ENCODE measurements at regions not wholly inside any gene's neighbourhood (a gene's known extent, or its start where the extent isn't known, plus 50 kb on each side); places are given as distances from the start of the nearest gene placed in this dataset.

DNA sequence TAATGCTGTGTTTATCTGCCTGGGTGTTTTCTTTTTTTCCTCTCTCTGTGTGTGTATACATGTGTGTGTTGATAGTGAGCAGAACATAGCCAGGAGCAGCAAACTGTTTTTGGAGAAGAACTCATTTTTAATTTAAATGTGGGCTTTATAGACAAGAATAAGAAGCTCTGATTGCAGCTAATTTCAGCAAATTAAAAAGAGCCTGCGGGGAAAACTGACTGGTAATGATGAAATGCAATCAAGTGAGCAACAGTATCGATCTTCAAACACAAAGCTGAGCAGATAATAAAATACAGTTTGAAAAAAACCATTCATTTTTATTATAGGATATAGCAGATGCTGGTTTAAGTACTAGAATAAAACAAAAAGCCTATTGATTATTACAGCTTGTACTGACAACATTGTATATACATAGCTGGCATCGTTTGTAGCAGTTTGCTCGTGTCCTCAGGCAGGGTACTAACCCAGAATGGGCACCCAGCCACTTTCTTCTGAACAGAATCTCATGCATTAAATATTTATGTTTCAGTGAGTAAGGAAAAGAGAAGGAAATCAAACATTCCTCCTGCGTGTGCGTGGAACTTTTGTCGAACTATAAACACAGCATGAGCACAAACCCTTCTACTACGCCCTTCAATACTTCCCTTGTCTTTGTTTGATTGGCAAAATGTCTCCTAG, 73.5 kb upstream of the ZFP42 start:
- DNase-seq (ENCODE audit: low read depth), result no peak

- DNase-seq (ENCODE audit: low read depth), result no peak
Observed at GRCh38 chr4:187929024-187929423, 66.5 kb upstream of the ZFP42 start.

- DNase-seq (ENCODE audit: low read depth), result no peak
Observed at GRCh38 chr4:187934766-187935165, 60.8 kb upstream of the ZFP42 start.

DNA sequence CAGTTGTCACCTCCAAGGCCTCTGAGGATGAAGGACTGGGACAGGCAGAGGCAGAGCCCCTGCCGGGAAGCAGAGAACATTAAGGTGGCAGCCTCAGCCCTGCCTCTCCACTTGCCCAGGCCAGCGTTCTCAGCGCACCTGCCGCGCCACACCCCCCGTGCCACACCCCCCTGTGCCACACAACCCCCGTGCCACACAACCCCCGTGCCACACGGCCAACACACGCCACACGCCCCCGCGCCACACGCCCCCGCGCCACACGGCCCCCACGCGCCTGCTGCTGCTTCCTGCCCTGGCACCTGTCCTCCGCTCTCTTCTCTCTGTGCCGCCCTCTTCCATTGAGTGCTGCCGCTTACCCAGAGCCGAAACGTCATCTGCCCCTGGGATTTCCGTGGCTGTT, 58.0 kb upstream of the ZFP42 start:
- no peak for DNase-seq (ENCODE audit: low read depth)

- DNase-seq (ENCODE audit: low read depth), result no peak
Observed at GRCh38 chr4:187940299-187940698, 55.3 kb upstream of the ZFP42 start.

GRCh38 chr4:187942968-187943367, 52.6 kb upstream of the ZFP42 start:
- no peak for DNase-seq (ENCODE audit: low read depth)

DNA sequence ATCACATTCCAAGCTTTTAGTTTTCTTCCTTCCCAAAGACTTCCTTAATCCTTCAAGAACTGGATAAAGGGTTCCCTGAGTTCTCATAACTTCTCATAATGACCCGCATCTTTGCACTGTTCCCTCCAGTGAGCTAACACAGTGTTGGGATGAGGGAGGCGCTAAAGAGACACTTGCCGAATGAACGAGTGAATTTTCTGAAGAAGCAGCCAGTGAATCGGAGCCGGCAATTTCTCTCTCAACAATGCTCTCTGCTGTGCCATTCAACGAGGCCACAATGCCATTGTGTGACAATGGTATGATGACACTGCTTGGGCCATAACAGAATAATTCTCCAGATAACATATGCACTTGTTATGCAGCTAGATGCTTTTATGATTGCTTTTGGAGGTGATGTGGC, 51.4 kb upstream of the ZFP42 start:
- no peak for DNase-seq (ENCODE audit: low read depth)
